ENCODE measurements at regions not wholly inside any gene's neighbourhood (a gene's known extent, or its start where the extent isn't known, plus 50 kb on each side); places are given as distances from the start of the nearest gene placed in this dataset.

GRCh38 chr13:106115081-106115480, 420.4 kb downstream of the EFNB2 start:
- no CpG with 5 or more reads among the region's 2 CpGs for WGBS (ENCODE audit: insufficient coverage)
- no peak for ATAC-seq (replicated peaks in 1 of 4)
- no peaks in the 10 kb centered on the region for H3K36me3 Mint-ChIP-seq
- H3K27ac ChIP-seq (ENCODE audit: low read length), result no peak overlapping the region
- no peak overlapping the region for H3K4me3 ChIP-seq (ENCODE audit: control insufficient read depth in 1 of 2, extremely low read depth in 1 of 2, low read length in 1 of 2)
- no peaks in the 10 kb centered on the region for H3K36me3 ChIP-seq (ENCODE audit: control insufficient read depth in 2 of 2, extremely low read depth in 1 of 2, insufficient read depth in 1 of 2, low read length in 1 of 2)
- H3K4me3 Mint-ChIP-seq, result no peak overlapping the region
- H3K27me3 ChIP-seq (replicated peaks in 1 of 2; ENCODE audit: control insufficient read depth in 2 of 2, extremely low read depth in 1 of 2, insufficient read depth in 2 of 2, low read length in 1 of 2), result no peaks in the 10 kb centered on the region
- no peaks in the 10 kb centered on the region for H3K9me3 ChIP-seq
- no peak overlapping the region for H3K27ac Mint-ChIP-seq
- no peak for DNase-seq
- peaks cover 3 to 6% of the 10 kb centered on the region in 2 donors for H3K27me3 Mint-ChIP-seq
- no peaks in the 10 kb centered on the region for H3K4me1 Mint-ChIP-seq
- peaks cover 0 to 3% (median 0%) of the 10 kb centered on the region in 3 donors for H3K9me3 Mint-ChIP-seq
- no peaks in the 10 kb centered on the region for H3K4me1 ChIP-seq (ENCODE audit: control insufficient read depth in 1 of 2, extremely low read depth in 1 of 2, insufficient read depth in 2 of 2, low read length in 2 of 2)
- ChIA-PET CTCF (no interaction called here), POLR2A (no interaction called here)

- ChIA-PET POLR2A (no interaction called here), CTCF (no interaction called here)
- no peak overlapping the region for H3K27ac ChIP-seq (ENCODE audit: low read length)
- Mint-ChIP-seq H3K4me1 (no peaks in the 10 kb centered on the region), H3K27ac (no peak overlapping the region), H3K27me3 (no peaks in the 10 kb centered on the region), H3K4me3 (no peak overlapping the region), H3K9me3 (no peaks in the 10 kb centered on the region), H3K36me3 (no peaks in the 10 kb centered on the region)
- no peaks in the 10 kb centered on the region for H3K27me3 ChIP-seq (replicated peaks in 1 of 2; ENCODE audit: control insufficient read depth in 2 of 2, extremely low read depth in 1 of 2, insufficient read depth in 2 of 2, low read length in 1 of 2)
- H3K36me3 ChIP-seq (ENCODE audit: control insufficient read depth in 2 of 2, extremely low read depth in 1 of 2, insufficient read depth in 1 of 2, low read length in 1 of 2), result no peaks in the 10 kb centered on the region
- H3K9me3 ChIP-seq, result no peaks in the 10 kb centered on the region
- no peaks in the 10 kb centered on the region for H3K4me1 ChIP-seq (ENCODE audit: control insufficient read depth in 1 of 2, extremely low read depth in 1 of 2, insufficient read depth in 2 of 2, low read length in 2 of 2)
- ATAC-seq (replicated peaks in 1 of 4), result no peak
- no peak for DNase-seq
- no CpG with 5 or more reads among the region's 1 CpG for WGBS (ENCODE audit: insufficient coverage)
- no peak overlapping the region for H3K4me3 ChIP-seq (ENCODE audit: control insufficient read depth in 1 of 2, extremely low read depth in 1 of 2, low read length in 1 of 2)
Observed at GRCh38 chr13:106113796-106114195, 421.7 kb downstream of the EFNB2 start.

GRCh38 chr13:106112191-106112590, 423.3 kb downstream of the EFNB2 start:
- ATAC-seq (replicated peaks in 1 of 4), result no peak

GRCh38 chr13:106110241-106110855, 425.1 kb downstream of the EFNB2 start:
- Mint-ChIP-seq H3K4me3 (no peak overlapping the region), H3K27me3 (no peaks in the 10 kb centered on the region), H3K9me3 (no peaks in the 10 kb centered on the region), H3K27ac (no peak overlapping the region), H3K4me1 (no peaks in the 10 kb centered on the region), H3K36me3 (no peaks in the 10 kb centered on the region)
- no peaks in the 10 kb centered on the region for H3K9me3 ChIP-seq
- no peak for ATAC-seq (replicated peaks in 1 of 4)
- no peaks in the 10 kb centered on the region for H3K36me3 ChIP-seq (ENCODE audit: control insufficient read depth in 2 of 2, extremely low read depth in 1 of 2, insufficient read depth in 1 of 2, low read length in 1 of 2)
- no peak overlapping the region for H3K27ac ChIP-seq (ENCODE audit: low read length)
- no peaks in the 10 kb centered on the region for H3K4me1 ChIP-seq (ENCODE audit: control insufficient read depth in 1 of 2, extremely low read depth in 1 of 2, insufficient read depth in 2 of 2, low read length in 2 of 2)
- no peak for DNase-seq
- ChIA-PET POLR2A (no interaction called here), CTCF (no interaction called here)
- 97% methylated on average over 5 of the region's 8 CpGs for WGBS (ENCODE audit: insufficient coverage)
- peaks cover 0 to 3% of the 10 kb centered on the region in 2 experiments for H3K27me3 ChIP-seq (replicated peaks in 1 of 2; ENCODE audit: control insufficient read depth in 2 of 2, extremely low read depth in 1 of 2, insufficient read depth in 2 of 2, low read length in 1 of 2)
- H3K4me3 ChIP-seq (ENCODE audit: control insufficient read depth in 1 of 2, extremely low read depth in 1 of 2, low read length in 1 of 2), result no peak overlapping the region

More at GRCh38 chr13:106112191-106112590, 423.3 kb downstream of the EFNB2 start:
- no peak overlapping the region for H3K4me3 ChIP-seq (ENCODE audit: control insufficient read depth in 1 of 2, extremely low read depth in 1 of 2, low read length in 1 of 2)
- no peak overlapping the region for H3K4me3 Mint-ChIP-seq
- no peaks in the 10 kb centered on the region for H3K36me3 Mint-ChIP-seq
- H3K27ac Mint-ChIP-seq, result no peak overlapping the region
- H3K9me3 Mint-ChIP-seq, result no peaks in the 10 kb centered on the region
- POLR2A ChIA-PET, result no interaction called here
- no peaks in the 10 kb centered on the region for H3K4me1 ChIP-seq (ENCODE audit: control insufficient read depth in 1 of 2, extremely low read depth in 1 of 2, insufficient read depth in 2 of 2, low read length in 2 of 2)
- no peaks in the 10 kb centered on the region for H3K9me3 ChIP-seq
- no peaks in the 10 kb centered on the region for H3K36me3 ChIP-seq (ENCODE audit: control insufficient read depth in 2 of 2, extremely low read depth in 1 of 2, insufficient read depth in 1 of 2, low read length in 1 of 2)
- H3K27me3 Mint-ChIP-seq, result no peaks in the 10 kb centered on the region
- H3K27me3 ChIP-seq (replicated peaks in 1 of 2; ENCODE audit: control insufficient read depth in 2 of 2, extremely low read depth in 1 of 2, insufficient read depth in 2 of 2, low read length in 1 of 2), result no peaks in the 10 kb centered on the region
- CTCF ChIA-PET, result no interaction called here
- no peaks in the 10 kb centered on the region for H3K4me1 Mint-ChIP-seq
- WGBS (ENCODE audit: insufficient coverage), result no CpG with 5 or more reads among the region's 3 CpGs
- H3K27ac ChIP-seq (ENCODE audit: low read length), result no peak overlapping the region
- DNase-seq, result no peak

GRCh38 chr13:106109391-106109791, 426.1 kb downstream of the EFNB2 start:
- Histone ChIP-seq H3K9me3 (no peaks in the 10 kb centered on the region), H3K4me1 (ENCODE audit: control insufficient read depth in 1 of 2, extremely low read depth in 1 of 2, insufficient read depth in 2 of 2, low read length in 2 of 2) (no peaks in the 10 kb centered on the region), H3K4me3 (ENCODE audit: control insufficient read depth in 1 of 2, extremely low read depth in 1 of 2, low read length in 1 of 2) (no peak overlapping the region), H3K27me3 (replicated peaks in 1 of 2; ENCODE audit: control insufficient read depth in 2 of 2, extremely low read depth in 1 of 2, insufficient read depth in 2 of 2, low read length in 1 of 2) (peaks cover 0 to 3% of the 10 kb centered on the region in 2 experiments), H3K36me3 (ENCODE audit: control insufficient read depth in 2 of 2, extremely low read depth in 1 of 2, insufficient read depth in 1 of 2, low read length in 1 of 2) (no peaks in the 10 kb centered on the region), H3K27ac (ENCODE audit: low read length) (no peak overlapping the region)
- H3K27me3 Mint-ChIP-seq, result no peaks in the 10 kb centered on the region
- no peak overlapping the region for H3K27ac Mint-ChIP-seq
- no peak for DNase-seq
- ChIA-PET POLR2A (no interaction called here), CTCF (no interaction called here)
- no peak overlapping the region for H3K4me3 Mint-ChIP-seq
- H3K36me3 Mint-ChIP-seq, result no peaks in the 10 kb centered on the region
- H3K9me3 Mint-ChIP-seq, result no peaks in the 10 kb centered on the region
- WGBS (ENCODE audit: insufficient coverage), result no CpG with 5 or more reads among the region's 3 CpGs
- no peak for ATAC-seq (replicated peaks in 1 of 4)
- H3K4me1 Mint-ChIP-seq, result no peaks in the 10 kb centered on the region

GRCh38 chr13:106108346-106108745, 427.1 kb downstream of the EFNB2 start:
- Histone ChIP-seq H3K4me1 (ENCODE audit: control insufficient read depth in 1 of 2, extremely low read depth in 1 of 2, insufficient read depth in 2 of 2, low read length in 2 of 2) (no peaks in the 10 kb centered on the region), H3K27me3 (replicated peaks in 1 of 2; ENCODE audit: control insufficient read depth in 2 of 2, extremely low read depth in 1 of 2, insufficient read depth in 2 of 2, low read length in 1 of 2) (peaks cover 0 to 3% of the 10 kb centered on the region in 2 experiments), H3K27ac (ENCODE audit: low read length) (no peak overlapping the region), H3K4me3 (ENCODE audit: control insufficient read depth in 1 of 2, extremely low read depth in 1 of 2, low read length in 1 of 2) (no peak overlapping the region), H3K9me3 (no peaks in the 10 kb centered on the region), H3K36me3 (ENCODE audit: control insufficient read depth in 2 of 2, extremely low read depth in 1 of 2, insufficient read depth in 1 of 2, low read length in 1 of 2) (no peaks in the 10 kb centered on the region)
- ChIA-PET POLR2A (no interaction called here), CTCF (no interaction called here)
- DNase-seq (no peak), ATAC-seq (replicated peaks in 1 of 4) (no peak)
- H3K27ac Mint-ChIP-seq, result no peak overlapping the region
- no peaks in the 10 kb centered on the region for H3K4me1 Mint-ChIP-seq
- 69% methylated on average over 6 of the region's 9 CpGs for WGBS (ENCODE audit: insufficient coverage)
- no peaks in the 10 kb centered on the region for H3K36me3 Mint-ChIP-seq
- H3K4me3 Mint-ChIP-seq, result no peak overlapping the region
- no peaks in the 10 kb centered on the region for H3K27me3 Mint-ChIP-seq
- H3K9me3 Mint-ChIP-seq, result no peaks in the 10 kb centered on the region

GRCh38 chr13:106107061-106107460, 428.4 kb downstream of the EFNB2 start:
- Histone ChIP-seq H3K4me1 (ENCODE audit: control insufficient read depth in 1 of 2, extremely low read depth in 1 of 2, insufficient read depth in 2 of 2, low read length in 2 of 2) (no peaks in the 10 kb centered on the region), H3K27ac (ENCODE audit: low read length) (no peak overlapping the region), H3K4me3 (ENCODE audit: control insufficient read depth in 1 of 2, extremely low read depth in 1 of 2, low read length in 1 of 2) (no peak overlapping the region), H3K9me3 (no peaks in the 10 kb centered on the region), H3K36me3 (ENCODE audit: control insufficient read depth in 2 of 2, extremely low read depth in 1 of 2, insufficient read depth in 1 of 2, low read length in 1 of 2) (no peaks in the 10 kb centered on the region), H3K27me3 (replicated peaks in 1 of 2; ENCODE audit: control insufficient read depth in 2 of 2, extremely low read depth in 1 of 2, insufficient read depth in 2 of 2, low read length in 1 of 2) (peaks cover 0 to 3% of the 10 kb centered on the region in 2 experiments)
- Mint-ChIP-seq H3K27ac (no peak overlapping the region), H3K27me3 (no peaks in the 10 kb centered on the region), H3K4me1 (no peaks in the 10 kb centered on the region), H3K9me3 (no peaks in the 10 kb centered on the region), H3K36me3 (no peaks in the 10 kb centered on the region), H3K4me3 (no peak overlapping the region)
- ChIA-PET POLR2A (no interaction called here), CTCF (no interaction called here)
- no peak for ATAC-seq (replicated peaks in 1 of 4)
- DNase-seq, result no peak
- WGBS (ENCODE audit: insufficient coverage), result 86% methylated on average over 6 of the region's 7 CpGs
